IMR-90 (cell line): ENCODE measurements at regions not wholly inside any gene's neighbourhood (a gene's known extent, or its start where the extent isn't known, plus 50 kb on each side); places are given as distances from the start of the nearest gene placed in this dataset.

Experiments used
- ATAC-seq: fragments of 200-7000 bp; cut with Tn5 transposase; 2 replicates; pipeline ENCODE4 v1.9.1; 2020; ENCODE audit warnings: low read depth, mild to moderate bottlenecking, moderate library complexity
- BruUV-seq: library from RNA; stranded (reverse); fragments of 400-500 nt; replicated peaks from 2 replicates; lab custom pipeline; 2021; lab: Mats Ljungman, UMichigan
- CTCF ChIA-PET: fragments of 300-600 bp; formaldehyde crosslinking; extraction: SDS; loops from one replicate; lab custom pipeline; 2021; ENCODE audit warnings: antibody characterized with exemption; lab: Yijun Ruan, JAX
- POLR2A ChIA-PET: fragments of 300-600 bp; sonication (Branson Sonifier 250); formaldehyde crosslinking; loops from one replicate; lab custom pipeline; 2022; ENCODE audit warnings: antibody characterized with exemption; ENCODE audit not compliant: unreplicated experiment; lab: Charles Lee
- DNase-seq: peaks from one replicate; pipeline ENCODE4 v3.0.0; 2013
- H2AFZ ChIP-seq: replicated peaks from 2 replicates; pipeline ENCODE3; 2013; ENCODE audit warnings: low read length, mild to moderate bottlenecking; ENCODE audit not compliant: poor library complexity
- H2AK5ac ChIP-seq: 2 replicates; pipeline ENCODE4 v1.6.1; 2013; ENCODE audit warnings: low read depth, low read length, inconsistent platforms
- H2AK9ac ChIP-seq: replicated peaks from 2 replicates; pipeline ENCODE3; 2013; ENCODE audit warnings: mild to moderate bottlenecking, low read depth, low read length, moderate library complexity; ENCODE audit not compliant: poor library complexity
- H2BK120ac ChIP-seq: 2 replicates; pipeline ENCODE4 v1.6.1; 2013; ENCODE audit warnings: low read depth, low read length, inconsistent platforms
- H2BK15ac ChIP-seq: 3 replicates; pipeline ENCODE4 v1.6.1; 2013; ENCODE audit warnings: low read depth, low read length, inconsistent platforms
- H2BK20ac ChIP-seq: 2 replicates; pipeline ENCODE4 v1.6.1; 2013; ENCODE audit warnings: low read depth, mild to moderate bottlenecking, inconsistent platforms, low read length, moderate library complexity
- H2BK5ac ChIP-seq: 2 replicates; pipeline ENCODE4 v1.6.1; 2013; ENCODE audit warnings: mild to moderate bottlenecking, low read depth, low read length, inconsistent platforms; ENCODE audit not compliant: poor library complexity, severe bottlenecking
- H3K14ac ChIP-seq: replicated peaks from 2 replicates; pipeline ENCODE4 v1.6.1; 2013; ENCODE audit warnings: low read depth, low read length, inconsistent platforms
- H3K18ac ChIP-seq: 2 replicates; pipeline ENCODE4 v1.6.1; 2013; ENCODE audit warnings: low read depth, low read length, control low read depth
- H3K23ac ChIP-seq: 2 replicates; pipeline ENCODE4 v1.6.1; 2013; ENCODE audit warnings: low read depth, low read length, inconsistent platforms
- H3K27ac ChIP-seq: 2 replicates; pipeline ENCODE4 v1.5.1; 2013; ENCODE audit warnings: mild to moderate bottlenecking, control low read depth, low read length; ENCODE audit not compliant: insufficient read depth
- H3K27me3 ChIP-seq: 2 replicates; pipeline ENCODE4 v1.6.1; 2013; ENCODE audit warnings: low read length; ENCODE audit not compliant: control insufficient read depth, insufficient read depth
- H3K36me3 ChIP-seq: 2 replicates; pipeline ENCODE4 v1.6.1; 2013; ENCODE audit warnings: low read length, mixed read lengths; ENCODE audit not compliant: control insufficient read depth, insufficient read depth
- H3K4ac ChIP-seq: 2 replicates; pipeline ENCODE4 v1.6.1; 2013; ENCODE audit warnings: low read depth, low read length, inconsistent platforms
- H3K4me1 ChIP-seq: 2 replicates; pipeline ENCODE4 v1.6.1; 2013; ENCODE audit warnings: low read length, mixed read lengths; ENCODE audit not compliant: control insufficient read depth, insufficient read depth
- H3K4me2 ChIP-seq: 2 replicates; pipeline ENCODE4 v1.6.1; 2013; ENCODE audit warnings: low read depth, mild to moderate bottlenecking, control low read depth, low read length, moderate library complexity
- H3K4me3 ChIP-seq: 2 replicates; pipeline ENCODE4 v1.5.1; 2013; ENCODE audit warnings: low read depth, mild to moderate bottlenecking, control low read depth, low read length, moderate library complexity; ENCODE audit not compliant: insufficient read depth
- H3K56ac ChIP-seq: 2 replicates; pipeline ENCODE4 v1.6.1; 2013; ENCODE audit warnings: low read length, inconsistent platforms; ENCODE audit not compliant: insufficient read depth; ENCODE audit errors: extremely low read depth
- H3K79me1 ChIP-seq, 2 experiments: 2 replicates each; pipeline ENCODE4 v1.6.1; 2013; ENCODE audit warnings: low read length in 2 of 2, inconsistent platforms in 1 of 2, low read depth in 1 of 2
- H3K9ac ChIP-seq: 2 replicates; pipeline ENCODE4 v1.6.1; 2013; ENCODE audit warnings: low read depth, low read length, control low read depth
- H3K9me1 ChIP-seq: 2 replicates; pipeline ENCODE4 v1.6.1; 2013; ENCODE audit warnings: low read length, inconsistent platforms; ENCODE audit not compliant: insufficient read depth
- H3K9me3 ChIP-seq: 2 replicates; pipeline ENCODE4 v1.6.1; 2013; ENCODE audit warnings: low read length; ENCODE audit not compliant: control insufficient read depth, insufficient read depth
- H4K20me1 ChIP-seq: 2 replicates; pipeline ENCODE4 v1.6.1; 2013; ENCODE audit warnings: low read length, inconsistent platforms; ENCODE audit not compliant: insufficient read depth
- H4K5ac ChIP-seq: 2 replicates; pipeline ENCODE4 v1.6.1; 2013; ENCODE audit warnings: mild to moderate bottlenecking, low read depth, low read length, control low read depth
- H4K8ac ChIP-seq, 2 experiments: 2 replicates each; pipeline ENCODE4 v1.6.1; 2013; ENCODE audit warnings: low read depth in 2 of 2, low read length in 2 of 2, control low read depth in 1 of 2, inconsistent platforms in 1 of 2
- H4K91ac ChIP-seq: 2 replicates; pipeline ENCODE4 v1.6.1; 2013; ENCODE audit warnings: low read depth, low read length, inconsistent platforms; ENCODE audit not compliant: insufficient read depth
- CEBPB ChIP-seq: IDR thresholded peaks from 2 replicates; pipeline ENCODE4 v1.6.1; 2012; ENCODE audit warnings: low read depth, low read length, improper control_type of control experiment
- RAD21 ChIP-seq: IDR thresholded peaks from 2 replicates; pipeline ENCODE4 v1.6.1; 2012; ENCODE audit warnings: low read length, improper control_type of control experiment
- WGBS, 2 experiments: methylation state at CpG; one replicate each; pipeline versions ENCODE4 v1.1.5 to v1.1.7; 2013; ENCODE audit warnings: missing lambda C conversion rate in 2 of 2; ENCODE audit not compliant: insufficient read length in 1 of 2; ENCODE audit errors: extremely low coverage in 2 of 2; 5-methylcytosine and 5-hydroxymethylcytosine counted together
- dilution Hi-C: fragments of 300-500 bp; cut with HindIII; formaldehyde crosslinking; loops from one replicate; pipeline ENCODE4 v1.14.3; 2018; ENCODE audit warnings: low sequenced_read_pairs; ENCODE audit not compliant: unreplicated experiment
- in situ Hi-C: fragments of 300-500 bp; cut with MboI; formaldehyde crosslinking; loops from 3 replicates; pipeline ENCODE4 v1.14.3; 2019; ENCODE audit warnings: low sequenced_read_pairs, inconsistent platforms, mixed read lengths
- intact Hi-C: fragments of 100-400 bp; cut with micrococcal nuclease; formaldehyde crosslinking; loops from 2 replicates; pipeline ENCODE4 v1.10.0; 2022

DNA sequence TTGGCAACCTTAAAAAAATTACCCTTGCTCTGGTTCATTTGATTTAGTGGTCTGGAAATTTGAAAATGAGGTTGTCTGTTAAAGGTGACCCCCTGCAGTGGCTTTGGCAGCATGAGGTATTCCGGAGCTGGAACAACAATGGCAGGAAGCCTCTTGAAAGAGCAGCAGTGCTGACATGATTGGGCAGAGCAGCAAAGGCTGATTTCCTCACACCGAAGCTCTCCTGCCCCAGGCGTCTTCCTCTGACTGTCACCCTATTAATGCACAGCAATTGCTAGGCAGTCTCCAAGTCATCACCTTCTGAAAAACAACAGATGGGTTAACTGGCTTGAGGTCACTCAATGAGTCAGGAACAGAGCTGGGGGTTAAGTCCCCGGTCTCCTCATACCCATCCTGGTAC lies 241.8 kb upstream of the MMS22L start:
- Histone ChIP-seq H3K4ac (no peak overlapping the region), H4K8ac (no peak overlapping the region), H3K56ac (no peak overlapping the region), H3K4me1 (no peaks in the 10 kb centered on the region), H3K9ac (no peak overlapping the region), H4K20me1 (no peaks in the 10 kb centered on the region), H4K91ac (no peak overlapping the region), H3K4me2 (no peak overlapping the region), H4K5ac (no peak overlapping the region), H3K36me3 (no peaks in the 10 kb centered on the region), H3K79me1 (no peaks in the 10 kb centered on the region), H3K9me3 (no peaks in the 10 kb centered on the region), H2BK120ac (no peak overlapping the region), H2AFZ (no peak overlapping the region), H2BK5ac (no peak overlapping the region), H3K23ac (no peak overlapping the region), H3K18ac (no peak overlapping the region), H2AK5ac (no peak overlapping the region), H2AK9ac (no peak overlapping the region), H3K9me1 (no peaks in the 10 kb centered on the region), H3K27ac (no peak overlapping the region), H3K4me3 (no peak overlapping the region), H2BK15ac (no peak overlapping the region), H3K27me3 (no peaks in the 10 kb centered on the region), H2BK20ac (no peak overlapping the region), H3K14ac (no peak overlapping the region)
- TF ChIP-seq RAD21, result no peak
- no peak for TF ChIP-seq CEBPB
- WGBS, 2 experiments, result 10% methylated on average over 3 of the region's 4 CpGs; no CpG with 5 or more reads in 1 of the 2 experiments
- POLR2A ChIA-PET, result no interaction called here
- dilution Hi-C loops, result no loop called here
- ATAC-seq (no peak), DNase-seq (no peak)
- in situ Hi-C loops, result no loop called here
- intact Hi-C loops, result no loop called here
- BruUV-seq, result no TSS peak
- CTCF ChIA-PET, result no interaction called here
